ENCODE measurements at regions not wholly inside any gene's neighbourhood (a gene's known extent, or its start where the extent isn't known, plus 50 kb on each side); places are given as distances from the start of the nearest gene placed in this dataset.

GRCh38 chr6:156306531-156306930 lies 470.6 kb upstream of the ARID1B start:
- no peak for TF ChIP-seq EZH2 (IDR thresholded peaks at IDR 0.05)
- TF ChIP-seq POLR2AphosphoS5 (IDR thresholded peaks at IDR 0.05; ENCODE audit: borderline replicate concordance, low read depth, low read length), result no peak

All from SK-N-MC (cell line).